Astrocyte (in vitro differentiated cells and primary cell): ENCODE measurements at regions not wholly inside any gene's neighbourhood (a gene's known extent, or its start where the extent isn't known, plus 50 kb on each side); places are given as distances from the start of the nearest gene placed in this dataset.

Source experiments
- DNase-seq: peaks from one replicate; pipeline ENCODE4 v3.0.0-alpha.2; 2010; ENCODE audit warnings: low read depth
- FAIRE-seq: peaks from 2 replicates; lab custom pipeline; 2011; peaks lifted over from hg19 to GRCh38; lab: Jason Lieb, UNC
- H2AFZ ChIP-seq: 2 replicates; pipeline ENCODE4 v1.6.0; 2012; ENCODE audit warnings: low read depth, low read length, inconsistent platforms
- H3K27ac ChIP-seq: 2 replicates; pipeline ENCODE4 v1.5.1; 2011; ENCODE audit warnings: low read depth, low read length, inconsistent platforms
- H3K27me3 ChIP-seq: 2 replicates; pipeline ENCODE4 v1.6.0; 2011; ENCODE audit warnings: low read length, inconsistent platforms; ENCODE audit not compliant: insufficient read depth
- H3K36me3 ChIP-seq: 2 replicates; pipeline ENCODE4 v1.5.1; 2011; ENCODE audit warnings: low read length, inconsistent platforms; ENCODE audit not compliant: insufficient read depth
- H3K4me1 ChIP-seq: 2 replicates; pipeline ENCODE4 v1.5.1; 2011; ENCODE audit warnings: low read length, inconsistent platforms; ENCODE audit not compliant: insufficient read depth
- H3K4me2 ChIP-seq: 2 replicates; pipeline ENCODE4 v1.6.0; 2012; ENCODE audit warnings: low read length, inconsistent platforms
- H3K4me3 ChIP-seq: 2 replicates; pipeline ENCODE4 v1.5.1; 2011; ENCODE audit warnings: low read depth, mild to moderate bottlenecking, low read length, inconsistent platforms; ENCODE audit not compliant: insufficient read depth
- H3K79me2 ChIP-seq: 2 replicates; pipeline ENCODE4 v1.6.0; 2012; ENCODE audit warnings: mild to moderate bottlenecking, low read length, inconsistent platforms; ENCODE audit not compliant: insufficient read depth
- H3K9ac ChIP-seq: 2 replicates; pipeline ENCODE4 v1.6.0; 2012; ENCODE audit warnings: mild to moderate bottlenecking, low read length, inconsistent platforms
- H3K9me3 ChIP-seq: 2 replicates; pipeline ENCODE4 v1.5.1; 2012; ENCODE audit warnings: low read depth, mild to moderate bottlenecking, low read length, inconsistent platforms; ENCODE audit not compliant: insufficient read depth
- H4K20me1 ChIP-seq: 2 replicates; pipeline ENCODE4 v1.6.0; 2012; ENCODE audit warnings: low read length, inconsistent platforms; ENCODE audit not compliant: insufficient read depth
- H3K27ac Mint-ChIP-seq: one replicate; pipeline ENCODE4 v1.8.0; 2021; ENCODE audit warnings: mild to moderate bottlenecking, mixed read lengths; ENCODE audit not compliant: unreplicated experiment
- H3K27me3 Mint-ChIP-seq: one replicate; pipeline ENCODE4 v1.8.0; 2021; ENCODE audit warnings: low read depth, mixed read lengths; ENCODE audit not compliant: unreplicated experiment
- H3K36me3 Mint-ChIP-seq: one replicate; pipeline ENCODE4 v1.8.0; 2021; ENCODE audit warnings: low read depth, mixed read lengths; ENCODE audit not compliant: unreplicated experiment
- H3K4me1 Mint-ChIP-seq: one replicate; pipeline ENCODE4 v1.8.0; 2021; ENCODE audit warnings: low read depth, mixed read lengths; ENCODE audit not compliant: unreplicated experiment
- H3K4me3 Mint-ChIP-seq: one replicate; pipeline ENCODE4 v1.8.0; 2021; ENCODE audit warnings: mild to moderate bottlenecking, moderate library complexity, mixed read lengths; ENCODE audit not compliant: unreplicated experiment
- H3K9me3 Mint-ChIP-seq: one replicate; pipeline ENCODE4 v1.8.0; 2021; ENCODE audit warnings: mild to moderate bottlenecking, mixed read lengths; ENCODE audit not compliant: unreplicated experiment
- EZH2 ChIP-seq: IDR thresholded peaks from 2 replicates; pipeline ENCODE4 v1.6.1; 2012; ENCODE audit warnings: mild to moderate bottlenecking, low read length, inconsistent platforms; ENCODE audit not compliant: insufficient read depth
- TF ChIP-seq, protein P1 (sequence below): IDR thresholded peaks from 2 replicates; pipeline ENCODE4 v1.5.1; 2011; ENCODE audit warnings: low read depth, mild to moderate bottlenecking, inconsistent platforms, low read length, moderate library complexity; ENCODE audit not compliant: insufficient read depth

DNA sequence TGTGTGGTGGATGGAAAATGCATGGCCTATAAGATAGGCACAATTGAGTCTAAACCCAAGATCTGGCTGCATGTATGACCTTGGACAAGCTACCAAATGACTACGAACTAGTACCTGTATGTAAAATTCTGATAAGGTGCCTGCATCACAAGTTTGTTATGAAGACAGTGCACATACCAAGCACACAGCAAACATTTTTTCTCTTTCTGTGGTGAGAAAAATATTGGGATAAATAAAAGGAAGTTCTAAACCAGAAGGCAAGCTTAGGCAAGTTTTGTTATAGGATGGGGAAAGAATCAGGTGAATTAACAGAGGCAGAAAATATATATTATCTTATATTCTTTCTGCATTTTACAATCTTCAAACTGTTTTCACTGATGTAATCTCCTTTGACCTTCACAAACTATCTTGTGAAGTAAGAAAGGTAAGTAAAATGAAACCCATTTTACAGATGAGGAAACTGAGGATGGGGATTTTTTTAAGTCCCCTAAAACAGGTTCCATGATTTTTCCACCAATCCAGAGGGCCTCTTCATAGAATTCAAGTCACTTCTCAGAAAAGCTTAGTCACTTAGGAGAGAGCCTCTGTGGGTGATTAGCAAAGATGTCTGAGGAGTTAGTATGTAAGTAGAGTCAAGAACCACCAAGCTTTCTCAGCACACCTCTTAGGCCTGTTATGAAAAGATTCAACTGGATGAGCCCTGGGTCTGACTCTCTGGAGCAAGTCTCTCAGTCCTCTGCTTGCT, 132.0 kb upstream of the RAP1B start:
- Mint-ChIP-seq H3K27ac (peak overlapping the region; percentile 45), H3K27me3 (no peaks in the 10 kb centered on the region), H3K4me3 (no peak overlapping the region), H3K4me1 (peaks cover 10% of the 10 kb centered on the region), H3K9me3 (peaks cover 3% of the 10 kb centered on the region), H3K36me3 (no peaks in the 10 kb centered on the region)
- Histone ChIP-seq H3K36me3 (no peaks in the 10 kb centered on the region), H3K4me2 (no peak overlapping the region), H4K20me1 (no peaks in the 10 kb centered on the region), H3K4me3 (no peak overlapping the region), H3K79me2 (no peaks in the 10 kb centered on the region), H3K9me3 (no peaks in the 10 kb centered on the region), H3K4me1 (peaks cover 3% of the 10 kb centered on the region), H2AFZ (no peak overlapping the region), H3K27ac (peak overlapping the region; percentile 51), H3K27me3 (no peaks in the 10 kb centered on the region), H3K9ac (no peak overlapping the region)
- FAIRE-seq (no peak), DNase-seq (peak; percentile 52)
- TF ChIP-seq, protein P1, sequence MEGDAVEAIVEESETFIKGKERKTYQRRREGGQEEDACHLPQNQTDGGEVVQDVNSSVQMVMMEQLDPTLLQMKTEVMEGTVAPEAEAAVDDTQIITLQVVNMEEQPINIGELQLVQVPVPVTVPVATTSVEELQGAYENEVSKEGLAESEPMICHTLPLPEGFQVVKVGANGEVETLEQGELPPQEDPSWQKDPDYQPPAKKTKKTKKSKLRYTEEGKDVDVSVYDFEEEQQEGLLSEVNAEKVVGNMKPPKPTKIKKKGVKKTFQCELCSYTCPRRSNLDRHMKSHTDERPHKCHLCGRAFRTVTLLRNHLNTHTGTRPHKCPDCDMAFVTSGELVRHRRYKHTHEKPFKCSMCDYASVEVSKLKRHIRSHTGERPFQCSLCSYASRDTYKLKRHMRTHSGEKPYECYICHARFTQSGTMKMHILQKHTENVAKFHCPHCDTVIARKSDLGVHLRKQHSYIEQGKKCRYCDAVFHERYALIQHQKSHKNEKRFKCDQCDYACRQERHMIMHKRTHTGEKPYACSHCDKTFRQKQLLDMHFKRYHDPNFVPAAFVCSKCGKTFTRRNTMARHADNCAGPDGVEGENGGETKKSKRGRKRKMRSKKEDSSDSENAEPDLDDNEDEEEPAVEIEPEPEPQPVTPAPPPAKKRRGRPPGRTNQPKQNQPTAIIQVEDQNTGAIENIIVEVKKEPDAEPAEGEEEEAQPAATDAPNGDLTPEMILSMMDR, result no peak
- TF ChIP-seq EZH2, result no peak

DNA sequence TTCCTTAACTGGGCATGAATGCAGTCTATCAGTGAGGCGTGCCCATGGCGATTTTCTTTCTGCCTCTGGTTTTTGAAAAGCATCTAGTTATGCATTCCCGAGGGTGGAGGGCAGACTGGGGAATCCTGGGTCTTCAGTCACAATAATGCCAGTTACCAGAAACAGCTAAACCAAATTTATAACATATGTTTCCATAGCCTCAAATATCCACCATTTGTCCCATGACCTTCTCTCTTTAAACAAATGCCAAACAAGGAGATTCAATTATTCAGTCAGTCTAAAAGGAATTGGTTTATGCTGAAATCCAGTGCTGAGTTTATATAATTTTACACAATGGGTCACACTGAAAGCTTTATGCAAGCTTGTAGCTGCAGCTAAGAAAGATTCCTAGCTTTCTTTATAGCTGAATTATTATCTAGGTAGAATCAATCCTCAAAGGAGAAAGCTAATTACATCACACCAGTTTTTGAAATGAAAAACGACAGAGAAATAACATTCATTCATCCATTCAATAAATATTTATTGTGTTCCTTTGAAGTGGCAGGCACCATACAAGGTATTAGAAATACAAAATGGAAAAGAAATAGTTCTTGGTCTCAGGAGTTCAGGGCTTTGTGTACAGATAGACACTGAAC, 131.3 kb upstream of the RAP1B start:
- H3K4me1 ChIP-seq, result peaks cover 3% of the 10 kb centered on the region
- H3K9ac ChIP-seq, result peak overlapping the region; percentile 2
- no peaks in the 10 kb centered on the region for H3K9me3 ChIP-seq
- Mint-ChIP-seq H3K4me3 (no peak overlapping the region), H3K36me3 (no peaks in the 10 kb centered on the region), H3K4me1 (peaks cover 10% of the 10 kb centered on the region), H3K27me3 (no peaks in the 10 kb centered on the region), H3K9me3 (peaks cover 3% of the 10 kb centered on the region), H3K27ac (peak overlapping the region; percentile 45)
- H3K4me3 ChIP-seq, result no peak overlapping the region
- TF ChIP-seq, protein P1, result no peak
- no peak for TF ChIP-seq EZH2
- no peaks in the 10 kb centered on the region for H4K20me1 ChIP-seq
- H3K79me2 ChIP-seq, result no peaks in the 10 kb centered on the region
- peak overlapping the region; percentile 51 for H3K27ac ChIP-seq
- no peaks in the 10 kb centered on the region for H3K27me3 ChIP-seq
- H3K36me3 ChIP-seq, result no peaks in the 10 kb centered on the region
- no peak for FAIRE-seq
- DNase-seq, result peak; percentile 55
- H3K4me2 ChIP-seq, result no peak overlapping the region
- no peak overlapping the region for H2AFZ ChIP-seq

DNA sequence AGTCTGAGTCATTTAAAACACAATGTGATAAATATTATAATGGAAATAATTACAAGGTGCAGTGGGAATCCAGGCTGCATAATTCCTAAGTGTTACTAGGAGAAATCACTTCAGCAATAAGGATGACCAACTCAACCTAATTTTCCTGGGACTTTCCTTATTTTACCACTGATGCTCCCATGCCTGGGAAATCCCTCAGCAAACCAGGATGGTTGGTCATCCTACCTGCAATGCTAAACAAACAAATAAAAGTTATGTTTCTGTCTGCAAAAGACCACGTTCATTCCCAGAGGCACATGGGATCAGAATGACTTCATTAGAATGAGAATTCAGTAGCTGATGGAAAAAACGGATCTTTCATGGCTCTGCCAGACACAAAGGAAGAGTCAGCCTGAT, 130.8 kb upstream of the RAP1B start:
- TF ChIP-seq, protein P1, result no peak
- TF ChIP-seq EZH2, result no peak

More for the DNA sequence above, 130.8 kb upstream of the RAP1B start:
- no peaks in the 10 kb centered on the region for H3K36me3 ChIP-seq
- no peaks in the 10 kb centered on the region for H3K27me3 ChIP-seq
- no peak overlapping the region for H3K9ac ChIP-seq
- peak; percentile 78 for DNase-seq
- H3K36me3 Mint-ChIP-seq, result no peaks in the 10 kb centered on the region
- no peak for FAIRE-seq
- peaks cover 3% of the 10 kb centered on the region for H3K9me3 Mint-ChIP-seq
- no peak overlapping the region for H3K4me3 Mint-ChIP-seq
- H3K4me2 ChIP-seq, result no peak overlapping the region
- H3K4me1 Mint-ChIP-seq, result peaks cover 10% of the 10 kb centered on the region
- H2AFZ ChIP-seq, result no peak overlapping the region
- H3K4me1 ChIP-seq, result peaks cover 3% of the 10 kb centered on the region
- no peaks in the 10 kb centered on the region for H3K9me3 ChIP-seq
- H4K20me1 ChIP-seq, result no peaks in the 10 kb centered on the region
- no peaks in the 10 kb centered on the region for H3K27me3 Mint-ChIP-seq
- H3K4me3 ChIP-seq, result no peak overlapping the region
- H3K79me2 ChIP-seq, result no peaks in the 10 kb centered on the region
- H3K27ac ChIP-seq, result peak overlapping the region; percentile 16
- H3K27ac Mint-ChIP-seq, result no peak overlapping the region
